HG03442 (cell line): ENCODE measurements at regions not wholly inside any gene's neighbourhood (a gene's known extent, or its start where the extent isn't known, plus 50 kb on each side); places are given as distances from the start of the nearest gene placed in this dataset.

Source experiments
- ATAC-seq: cut with Tn5 transposase; IDR thresholded peaks from one replicate; pipeline ENCODE4 v1.9.1; 2021; ENCODE audit warnings: mild to moderate bottlenecking, moderate library complexity; ENCODE audit not compliant: unreplicated experiment

- ATAC-seq, result peak; percentile 47
Measured at GRCh38 chr11:32039149-32039548, 51.7 kb upstream of the RCN1 start.

DNA sequence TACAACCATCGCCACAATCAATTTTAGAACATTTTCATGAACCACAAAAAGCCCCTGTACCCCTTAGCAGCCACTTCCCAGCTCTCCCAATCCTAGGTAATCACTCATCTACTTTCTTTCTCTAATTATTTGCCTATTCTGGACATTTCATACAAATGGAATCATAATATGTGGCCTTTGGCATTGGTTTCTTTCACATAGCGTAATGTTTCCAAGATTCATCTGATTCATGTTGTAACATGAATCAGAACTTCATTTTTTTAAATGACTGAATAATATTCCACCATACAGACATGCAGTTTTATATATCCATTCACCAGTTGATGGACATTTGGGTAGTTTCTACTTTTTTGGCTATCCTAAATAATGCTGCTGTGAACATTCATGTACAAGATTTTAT lies 56.2 kb upstream of the RCN1 start:
- no peak for ATAC-seq

DNA sequence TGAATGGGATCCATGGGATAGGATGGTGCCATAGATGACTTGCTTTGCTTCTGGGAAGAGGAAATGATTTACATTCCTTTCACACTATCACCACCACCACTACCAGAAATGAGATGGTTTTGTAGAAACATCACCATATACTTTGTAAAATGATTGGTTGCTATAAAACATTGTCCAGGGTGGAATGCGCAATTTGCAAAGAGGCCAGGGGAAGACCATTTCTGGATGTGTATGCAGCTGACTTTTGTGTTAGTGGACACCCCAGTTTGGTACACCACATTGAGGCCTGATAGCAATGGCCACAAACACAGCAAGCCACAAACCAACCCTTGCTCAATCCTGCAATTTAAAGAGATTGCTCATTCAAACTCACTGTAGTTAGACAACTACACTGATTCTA lies 56.7 kb upstream of the RCN1 start:
- ATAC-seq, result no peak

GRCh38 chr11:32033491-32033890 lies 57.4 kb upstream of the RCN1 start:
- no peak for ATAC-seq

DNA sequence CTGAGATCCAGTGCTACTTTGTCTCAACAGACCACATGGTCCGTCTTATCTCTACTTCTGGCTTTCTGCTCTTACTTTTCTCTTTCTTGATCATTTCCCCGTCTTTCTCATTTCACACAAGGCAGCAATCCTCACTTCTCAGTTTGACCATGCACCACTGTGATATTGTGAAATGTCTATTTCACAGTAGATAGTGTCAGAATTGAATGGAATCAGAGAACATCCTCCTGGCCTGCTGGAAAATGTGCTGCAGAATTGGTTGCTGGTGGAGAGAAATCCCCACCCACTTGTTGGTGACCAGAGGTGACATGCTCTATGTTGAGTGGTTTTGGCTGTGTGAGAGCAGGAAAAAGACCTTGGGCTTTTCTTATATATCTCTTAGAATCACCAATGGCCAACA lies 57.8 kb upstream of the RCN1 start:
- no peak for ATAC-seq

GRCh38 chr11:32032478-32032877 lies 58.4 kb upstream of the RCN1 start:
- peak; percentile 66 for ATAC-seq

DNA sequence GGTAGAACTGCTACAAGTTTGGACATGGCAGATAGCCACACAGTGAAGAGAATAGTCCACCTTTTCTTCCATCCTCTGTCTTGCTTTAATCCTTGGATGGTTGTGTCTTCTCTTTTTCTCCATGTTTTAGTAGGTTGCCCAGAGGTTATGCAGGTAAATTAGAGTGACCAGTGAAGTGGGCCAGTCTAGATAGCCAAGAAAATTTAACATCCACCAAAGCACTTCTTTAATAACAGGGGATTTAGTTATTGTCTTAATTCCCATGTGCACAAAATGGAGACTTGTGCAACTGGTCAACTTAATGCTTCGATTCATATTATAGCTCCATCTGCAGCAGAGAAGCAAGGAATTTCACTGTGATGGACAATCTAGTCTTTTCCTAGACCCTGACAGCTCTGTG lies 58.8 kb upstream of the RCN1 start:
- ATAC-seq, result no peak

DNA sequence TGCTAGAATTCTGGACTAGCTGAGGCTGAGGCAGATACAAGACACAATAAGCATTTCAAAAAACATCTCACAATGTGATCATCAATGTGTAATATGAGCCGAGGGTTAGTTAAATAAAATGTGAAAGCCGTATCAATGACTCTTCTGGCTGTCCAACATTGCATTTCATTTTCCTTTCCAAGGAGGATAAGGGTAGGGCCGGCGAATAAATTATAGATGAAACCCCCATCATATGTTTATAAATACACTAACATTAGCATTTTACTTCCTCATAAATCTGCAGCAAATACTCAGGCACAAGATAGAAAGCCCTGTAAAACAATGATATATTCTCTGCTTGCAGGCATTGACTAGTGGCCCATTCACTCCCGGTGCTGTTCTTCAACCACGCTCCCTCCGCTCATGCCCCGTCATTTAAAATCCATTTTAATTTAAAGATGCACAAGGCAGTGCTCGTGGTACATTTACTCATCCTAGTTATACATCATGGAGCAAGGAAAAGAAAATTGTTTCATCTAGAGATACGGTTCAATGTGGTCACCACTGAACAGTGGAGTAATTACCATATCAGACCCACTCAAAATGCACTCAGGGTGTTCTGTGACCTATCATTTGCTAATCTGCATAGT lies 59.9 kb upstream of the RCN1 start:
- ATAC-seq, result no peak

GRCh38 chr11:32029721-32030120 lies 61.2 kb upstream of the RCN1 start:
- no peak for ATAC-seq

DNA sequence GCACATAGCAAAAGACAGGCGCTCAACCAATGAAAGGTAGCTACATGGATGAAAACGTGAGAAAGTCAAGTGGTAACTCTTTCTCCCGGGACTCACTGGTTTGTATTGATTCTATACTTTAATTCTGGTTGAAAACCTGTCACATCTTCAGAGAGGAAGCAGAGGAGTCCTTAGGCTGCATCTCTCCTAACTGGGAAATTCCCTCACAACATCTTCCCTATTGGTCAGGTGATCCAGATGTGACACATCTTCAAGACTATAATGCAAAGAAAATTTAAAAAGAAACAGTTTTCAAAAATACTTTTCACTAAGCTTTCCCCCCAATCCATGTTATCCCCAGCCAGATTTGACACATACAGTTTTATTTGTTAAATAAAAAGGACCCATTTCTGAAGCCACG lies 62.7 kb upstream of the RCN1 start:
- ATAC-seq, result no peak

DNA sequence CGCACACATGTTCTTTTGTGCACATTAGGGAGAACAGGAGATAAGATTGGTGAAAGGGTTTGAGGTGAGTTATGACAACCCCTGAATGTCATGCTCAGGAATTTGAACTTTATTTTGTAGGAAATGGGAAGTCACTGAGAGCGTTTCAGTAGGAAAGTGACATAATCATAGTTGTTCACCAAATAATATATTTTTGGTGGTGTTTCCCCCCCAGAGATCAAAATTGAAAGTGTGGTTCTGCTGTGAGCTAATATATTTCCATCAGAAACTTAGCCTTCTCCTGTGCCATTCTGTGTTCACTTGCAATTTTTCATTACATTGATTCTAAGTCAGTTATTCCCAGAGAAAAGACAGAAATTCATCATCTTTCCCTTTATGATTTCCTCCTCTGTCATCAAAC lies 64.1 kb upstream of the RCN1 start:
- no peak for ATAC-seq

- ATAC-seq, result no peak
Measured at GRCh38 chr11:32024948-32025347, 65.9 kb upstream of the RCN1 start.

- ATAC-seq, result no peak
Measured at GRCh38 chr11:32023370-32024305, 67.2 kb upstream of the RCN1 start.

GRCh38 chr11:32018672-32019071 lies 72.2 kb upstream of the RCN1 start:
- ATAC-seq, result no peak

- no peak for ATAC-seq
Measured at GRCh38 chr11:32016111-32016510, 74.8 kb upstream of the RCN1 start.

DNA sequence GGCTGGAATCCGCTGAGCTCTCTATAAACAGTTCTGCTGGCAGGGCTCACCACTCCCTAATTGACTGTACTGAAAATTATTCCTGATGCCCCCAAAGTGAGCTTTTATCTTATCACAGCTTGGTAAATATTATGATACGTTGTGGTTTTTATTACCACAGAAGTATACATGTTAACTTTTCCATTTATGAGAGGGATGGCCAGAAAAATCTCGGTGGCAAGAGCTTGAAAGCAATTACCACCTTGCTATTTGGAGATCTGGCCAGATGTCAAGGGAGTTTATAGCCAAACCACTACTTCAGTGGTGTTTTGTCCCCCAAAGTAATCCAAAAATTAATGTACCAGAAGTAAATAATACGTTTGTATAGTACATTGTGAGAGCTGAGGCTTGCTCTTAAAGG lies 75.4 kb upstream of the RCN1 start:
- no peak for ATAC-seq

DNA sequence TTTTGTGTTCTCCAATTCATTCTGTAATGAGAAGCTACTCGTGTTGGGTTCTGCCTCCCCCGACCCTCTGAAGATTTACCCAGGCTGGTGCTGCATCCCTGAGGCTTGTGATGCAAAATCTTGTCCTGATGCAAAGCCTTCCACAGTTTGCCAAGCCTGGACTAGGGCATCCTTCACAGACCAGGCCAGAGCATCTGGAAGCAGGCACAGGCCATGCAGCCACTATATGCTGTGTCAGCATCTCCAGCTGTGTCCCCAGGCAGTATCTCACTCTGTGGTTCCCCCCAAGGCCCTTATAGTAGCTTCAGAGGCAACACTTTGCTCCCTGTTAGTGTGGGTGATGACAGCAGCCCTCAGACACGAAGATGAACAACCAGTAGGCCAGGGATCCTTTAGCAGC lies 77.3 kb upstream of the RCN1 start:
- ATAC-seq, result no peak

DNA sequence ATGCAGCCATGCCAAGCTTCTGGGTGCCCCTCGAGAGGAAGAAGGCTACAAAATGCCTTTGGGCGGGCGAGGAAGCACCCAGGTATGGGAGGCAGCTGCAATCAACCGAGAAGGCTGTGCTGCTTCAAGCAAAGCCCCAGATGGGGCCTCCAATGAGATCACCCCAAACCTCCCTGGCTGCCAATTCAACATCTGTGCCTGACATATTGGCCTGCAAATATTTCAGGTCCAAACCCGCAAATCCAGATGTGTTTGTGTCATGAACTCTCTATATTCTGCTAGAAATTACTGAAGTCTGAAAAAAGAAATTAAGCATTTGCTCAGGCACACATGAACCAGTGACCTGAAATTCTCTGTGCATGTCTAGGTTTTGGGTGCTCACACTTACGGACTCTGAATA lies 78.8 kb upstream of the RCN1 start:
- ATAC-seq, result no peak

GRCh38 chr11:32008880-32009551 lies 81.9 kb upstream of the RCN1 start:
- no peak for ATAC-seq

DNA sequence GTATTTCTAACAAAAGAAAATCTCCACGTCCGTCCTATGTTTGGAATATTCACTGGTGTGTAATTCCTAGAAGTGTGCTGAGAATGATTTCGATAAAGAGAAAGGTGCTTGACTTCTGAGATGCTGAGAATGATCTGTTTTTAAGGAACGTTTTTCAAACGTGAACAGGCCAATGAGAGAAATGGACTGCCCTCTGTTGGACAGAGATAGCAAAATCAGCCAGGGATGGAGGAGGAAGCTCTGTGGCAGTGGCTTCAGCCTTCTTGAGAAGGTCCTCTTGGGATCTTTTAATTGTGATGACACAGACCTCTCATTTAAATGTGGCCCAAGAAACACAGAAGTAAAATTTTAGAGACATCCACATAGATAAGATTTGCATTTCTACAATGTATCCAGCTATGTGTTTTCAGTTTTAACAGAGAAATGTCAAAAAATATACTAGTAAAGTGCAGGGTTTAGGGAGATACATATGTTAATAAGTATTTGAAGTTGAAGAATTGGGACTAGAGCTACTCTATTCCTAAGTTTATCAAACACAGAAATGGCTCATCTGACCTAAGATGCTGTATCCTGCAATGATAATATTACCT lies 84.0 kb upstream of the RCN1 start:
- ATAC-seq, result peak; percentile 67

- no peak for ATAC-seq
Measured at GRCh38 chr11:32005786-32006416, 85.0 kb upstream of the RCN1 start.
